H9 (cell line): ENCODE measurements at regions not wholly inside any gene's neighbourhood (a gene's known extent, or its start where the extent isn't known, plus 50 kb on each side); places are given as distances from the start of the nearest gene placed in this dataset.

ENCODE experiments used
- DNase-seq: peaks from one replicate; pipeline ENCODE4 v3.0.0-alpha.2; 2017
- H2AFZ ChIP-seq: one replicate; pipeline ENCODE4 v1.6.1; 2013; ENCODE audit warnings: mild to moderate bottlenecking, low read length, control low read depth, moderate library complexity
- H2AK5ac ChIP-seq: 2 replicates; pipeline ENCODE4 v1.6.1; 2013; ENCODE audit warnings: low read length, control low read depth, mixed read lengths; ENCODE audit not compliant: insufficient read length
- H2BK120ac ChIP-seq: one replicate; pipeline ENCODE4 v1.6.1; 2013; ENCODE audit warnings: low read depth, mild to moderate bottlenecking, low read length, control low read depth, inconsistent platforms; ENCODE audit not compliant: poor library complexity, severe bottlenecking
- H2BK12ac ChIP-seq: 2 replicates; pipeline ENCODE4 v1.6.1; 2013; ENCODE audit warnings: low read length, control low read depth, mixed read lengths, low read depth; ENCODE audit not compliant: insufficient read length
- H2BK15ac ChIP-seq: 2 replicates; pipeline ENCODE4 v1.6.1; 2013; ENCODE audit warnings: low read depth, low read length, control low read depth
- H2BK20ac ChIP-seq: one replicate; pipeline ENCODE4 v1.6.1; 2013; ENCODE audit warnings: low read depth, mild to moderate bottlenecking, low read length, control low read depth, inconsistent platforms; ENCODE audit not compliant: poor library complexity, severe bottlenecking
- H2BK5ac ChIP-seq: 2 replicates; pipeline ENCODE4 v1.6.1; 2013; ENCODE audit warnings: low read length, control low read depth, mixed read lengths; ENCODE audit not compliant: insufficient read length
- H3K14ac ChIP-seq: 2 replicates; pipeline ENCODE4 v1.6.1; 2013; ENCODE audit warnings: low read length, control low read depth; ENCODE audit not compliant: insufficient read depth
- H3K18ac ChIP-seq: 2 replicates; pipeline ENCODE4 v1.6.1; 2013; ENCODE audit warnings: low read depth, mild to moderate bottlenecking, mixed read lengths, low read length, control low read depth; ENCODE audit not compliant: insufficient read length
- H3K23ac ChIP-seq: 2 replicates; pipeline ENCODE4 v1.6.1; 2013; ENCODE audit warnings: low read length, control low read depth, mixed read lengths, low read depth; ENCODE audit not compliant: insufficient read length
- H3K23me2 ChIP-seq: 2 replicates; pipeline ENCODE4 v1.6.1; 2013; ENCODE audit warnings: low read depth, mild to moderate bottlenecking, mixed read lengths, low read length, control low read depth; ENCODE audit not compliant: insufficient read length, poor library complexity, severe bottlenecking
- H3K27ac ChIP-seq: 2 replicates; pipeline ENCODE4 v1.5.1; 2013; ENCODE audit warnings: low read length, control low read depth, mixed read lengths, low read depth; ENCODE audit not compliant: insufficient read length
- H3K27me3 ChIP-seq: 2 replicates; pipeline ENCODE4 v1.6.1; 2013; ENCODE audit warnings: low read length, control low read depth, inconsistent platforms; ENCODE audit not compliant: insufficient read depth
- H3K4ac ChIP-seq: 2 replicates; pipeline ENCODE4 v1.6.1; 2013; ENCODE audit warnings: low read depth, mild to moderate bottlenecking, control low read depth, inconsistent platforms, low read length, moderate library complexity
- H3K4me1 ChIP-seq: 2 replicates; pipeline ENCODE4 v1.6.1; 2013; ENCODE audit warnings: low read length, control low read depth, inconsistent platforms; ENCODE audit not compliant: insufficient read depth
- H3K4me2 ChIP-seq: 2 replicates; pipeline ENCODE4 v1.6.1; 2013; ENCODE audit warnings: low read length, control low read depth, mixed read lengths; ENCODE audit not compliant: insufficient read length, insufficient read depth
- H3K56ac ChIP-seq: 2 replicates; pipeline ENCODE4 v1.6.1; 2013; ENCODE audit warnings: low read depth, mild to moderate bottlenecking, mixed read lengths, low read length, control low read depth; ENCODE audit not compliant: insufficient read length
- H3K79me1 ChIP-seq: 2 replicates; pipeline ENCODE4 v1.6.1; 2013; ENCODE audit warnings: low read depth, mild to moderate bottlenecking, moderate library complexity, low read length, control low read depth, inconsistent platforms; ENCODE audit not compliant: insufficient read depth, poor library complexity, severe bottlenecking
- H3K79me2 ChIP-seq: 2 replicates; pipeline ENCODE4 v1.6.1; 2013; ENCODE audit warnings: low read length, control low read depth, inconsistent platforms; ENCODE audit not compliant: insufficient read depth
- H3K9ac ChIP-seq: 2 replicates; pipeline ENCODE4 v1.6.1; 2013; ENCODE audit warnings: low read length, control low read depth, mixed read lengths; ENCODE audit not compliant: insufficient read length; ENCODE audit errors: extremely low read depth
- H3K9me3 ChIP-seq: one replicate; pipeline ENCODE4 v1.6.1; 2013; ENCODE audit warnings: low read depth, low read length, inconsistent platforms; ENCODE audit not compliant: control insufficient read depth
- H3T11ph ChIP-seq: one replicate; pipeline ENCODE4 v1.6.1; 2013; ENCODE audit warnings: mild to moderate bottlenecking, low read length, control low read depth, inconsistent platforms
- H4K20me1 ChIP-seq: one replicate; pipeline ENCODE4 v1.6.1; 2013; ENCODE audit not compliant: control insufficient read depth, insufficient read length, insufficient read depth
- H4K5ac ChIP-seq: 2 replicates; pipeline ENCODE4 v1.6.1; 2013; ENCODE audit warnings: low read depth, mild to moderate bottlenecking, mixed read lengths, low read length, control low read depth; ENCODE audit not compliant: insufficient read length
- H4K8ac ChIP-seq: replicated peaks from 2 replicates; pipeline ENCODE4 v1.6.1; 2013; ENCODE audit warnings: low read length, control low read depth, mixed read lengths, low read depth; ENCODE audit not compliant: insufficient read length
- H4K91ac ChIP-seq: 2 replicates; pipeline ENCODE4 v1.6.1; 2013; ENCODE audit warnings: low read depth, mild to moderate bottlenecking, moderate library complexity, mixed read lengths, low read length, control low read depth; ENCODE audit not compliant: insufficient read length
- H3K27ac Mint-ChIP-seq, 3 experiments: 2 replicates in 2 of 3; 3 replicates in 1 of 3; pipeline ENCODE4 v1.8.0; 2020 to 2021; ENCODE audit warnings: mixed read lengths in 3 of 3, mild to moderate bottlenecking in 1 of 3, moderate library complexity in 1 of 3
- H3K27me3 Mint-ChIP-seq: 2 replicates; pipeline ENCODE4 v1.8.0; 2021; ENCODE audit warnings: low read depth, mild to moderate bottlenecking, moderate library complexity, mixed read lengths
- H3K36me3 Mint-ChIP-seq, 3 experiments: 2 replicates in 2 of 3; 3 replicates in 1 of 3; pipeline ENCODE4 v1.8.0; 2020 to 2021; ENCODE audit warnings: low read depth in 3 of 3, mixed read lengths in 3 of 3; ENCODE audit not compliant: insufficient read depth in 1 of 3
- H3K4me1 Mint-ChIP-seq, 2 experiments: 2 replicates each; pipeline ENCODE4 v1.8.0; 2020; ENCODE audit warnings: mixed read lengths in 2 of 2
- H3K4me3 Mint-ChIP-seq, 2 experiments: 2 replicates in 1 of 2; 3 replicates in 1 of 2; pipeline ENCODE4 v1.8.0; 2020 to 2021; ENCODE audit warnings: mild to moderate bottlenecking in 2 of 2, mixed read lengths in 2 of 2, moderate library complexity in 1 of 2
- H3K9me3 Mint-ChIP-seq, 2 experiments: 2 replicates in 1 of 2; 3 replicates in 1 of 2; pipeline ENCODE4 v1.8.0; 2020; ENCODE audit warnings: mild to moderate bottlenecking in 2 of 2, mixed read lengths in 2 of 2, moderate library complexity in 1 of 2
- CTCF ChIP-seq: fragments of 200-600 bp; sonication (generic); conservative IDR thresholded peaks from 3 replicates; pipeline ENCODE4 v1.8.0; 2021; ENCODE audit warnings: antibody characterized with exemption, mild to moderate bottlenecking
- WGBS: extraction: QIAGEN DNeasy Blood & Tissue Kit; methylation state at CpG from one replicate; pipeline ENCODE4 v1.1.7; 2013; ENCODE audit warnings: missing lambda C conversion rate, low lambda C conversion rate, mixed read lengths; ENCODE audit not compliant: insufficient read length; ENCODE audit errors: extremely low coverage; 5-methylcytosine and 5-hydroxymethylcytosine counted together

GRCh38 chr13:80563439-80563838 lies 222.5 kb upstream of the SPRY2 start:
- Histone ChIP-seq H2BK5ac (no peak overlapping the region), H3T11ph (no peak overlapping the region), H3K9ac (no peak overlapping the region), H3K4ac (no peak overlapping the region), H3K27ac (no peak overlapping the region), H4K91ac (no peak overlapping the region), H3K4me2 (no peak overlapping the region), H2BK120ac (no peak overlapping the region), H2AFZ (no peak overlapping the region), H3K4me1 (no peaks in the 10 kb centered on the region), H3K9me3 (no peaks in the 10 kb centered on the region), H3K14ac (no peak overlapping the region), H2BK12ac (no peak overlapping the region), H3K23ac (no peak overlapping the region), H3K79me1 (no peaks in the 10 kb centered on the region), H2AK5ac (no peak overlapping the region), H3K79me2 (no peaks in the 10 kb centered on the region), H2BK15ac (no peak overlapping the region), H4K20me1 (no peaks in the 10 kb centered on the region), H3K23me2 (no peaks in the 10 kb centered on the region), H3K18ac (no peak overlapping the region), H2BK20ac (no peak overlapping the region), H3K27me3 (no peaks in the 10 kb centered on the region), H4K8ac (no peak overlapping the region), H3K56ac (no peak overlapping the region), H4K5ac (no peak overlapping the region)
- TF ChIP-seq CTCF, result no peak
- peaks cover 0 to 5% (median 0%) of the 10 kb centered on the region in 3 experiments; a peak in 2 of 7 replicates for H3K36me3 Mint-ChIP-seq
- no peaks in the 10 kb centered on the region for H3K4me1 Mint-ChIP-seq
- H3K27me3 Mint-ChIP-seq, result no peaks in the 10 kb centered on the region
- no peak overlapping the region for H3K4me3 Mint-ChIP-seq
- H3K27ac Mint-ChIP-seq, result no peak overlapping the region
- no CpG with 5 or more reads among the region's 4 CpGs for WGBS
- peaks cover 0 to 6% of the 10 kb centered on the region in 2 experiments; a peak in 2 of 5 replicates for H3K9me3 Mint-ChIP-seq
- DNase-seq, result no peak
